Esophagus muscularis mucosa (tissue), 4 donors: ENCODE measurements at regions not wholly inside any gene's neighbourhood (a gene's known extent, or its start where the extent isn't known, plus 50 kb on each side); places are given as distances from the start of the nearest gene placed in this dataset.

Experiments
- DNase-seq: peaks from one replicate; pipeline ENCODE4 v3.0.0-alpha.2; 2017; ENCODE audit errors: extremely low spot score
- H3K27ac ChIP-seq, 4 donors: fragments of 200-600 bp; sonication (generic); replicated peaks in 1 of 4; 1 replicate in 3 of 4; 2 replicates in 1 of 4; pipeline ENCODE4 v1.5.1; 2016 to 2019; ENCODE audit warnings: mild to moderate bottlenecking in 1 of 4
- H3K27me3 ChIP-seq, 4 donors: fragments of 200-600 bp; sonication (generic); one replicate each; pipeline versions ENCODE4 v1.5.1 to v1.6.0; 2016 to 2019
- H3K36me3 ChIP-seq, 4 donors: fragments of 200-600 bp; sonication (generic); one replicate each; pipeline ENCODE4 v1.5.1; 2016 to 2019
- H3K4me1 ChIP-seq, 4 donors: fragments of 200-600 bp; sonication (generic); one replicate each; pipeline ENCODE4 v1.5.1; 2016 to 2019
- H3K4me3 ChIP-seq, 4 donors: fragments of 200-600 bp; sonication (generic); 1 replicate in 2 of 4; 2 replicates in 2 of 4; pipeline ENCODE4 v1.5.1; 2016 to 2019; ENCODE audit warnings: mild to moderate bottlenecking in 4 of 4, moderate library complexity in 1 of 4
- H3K9me3 ChIP-seq, 4 donors: fragments of 200-600 bp; sonication (generic); 1 replicate in 3 of 4; 2 replicates in 1 of 4; pipeline ENCODE4 v1.5.1; 2016 to 2019
- CTCF ChIP-seq, 3 experiments: fragments of 200-600 bp in 2 of 3; fragments of 450-650 bp in 1 of 3; sonication (generic) in 2 of 3; IDR thresholded peaks; one replicate each; pipeline ENCODE4 v1.5.1; 2017 to 2019; ENCODE audit warnings: antibody characterized with exemption in 3 of 3, mild to moderate bottlenecking in 2 of 3, moderate library complexity in 1 of 3
- EP300 ChIP-seq: sonication (generic); formaldehyde crosslinking; IDR thresholded peaks from one replicate; pipeline ENCODE4 v1.6.1; 2017; ENCODE audit warnings: antibody characterized with exemption
- POLR2A ChIP-seq: fragments of 450-650 bp; IDR thresholded peaks from one replicate; pipeline ENCODE4 v1.6.1; 2017; ENCODE audit warnings: antibody characterized with exemption, moderate library complexity, mild to moderate bottlenecking, low read depth
- POLR2AphosphoS5 ChIP-seq, 2 donors: sonication (generic); formaldehyde crosslinking; IDR thresholded peaks; one replicate each; pipeline ENCODE4 v1.6.1; 2017; ENCODE audit warnings: antibody characterized with exemption in 2 of 2
- WGBS: methylation state at CpG from one replicate; pipeline ENCODE4 v1.1.5; 2018; 5-methylcytosine and 5-hydroxymethylcytosine counted together
- intact Hi-C: fragments of 100-400 bp; cut with DNase I; formaldehyde crosslinking; loops from one replicate; pipeline ENCODE4 v1.15.1; 2023

- no peak overlapping the region for H3K27ac ChIP-seq
- DNase-seq, result no peak
- TF ChIP-seq EP300 (no peak), POLR2AphosphoS5 (IDR thresholded peaks at IDR 0.05) (no peak), CTCF (IDR thresholded peaks at IDR 0.05) (no peak)
- H3K36me3 ChIP-seq, result no peaks in the 10 kb centered on the region
- H3K4me1 ChIP-seq, result peaks cover 0 to 22% (median 9%) of the 10 kb centered on the region in 4 donors
- no peak overlapping the region for H3K4me3 ChIP-seq
- H3K9me3 ChIP-seq, result no peaks in the 10 kb centered on the region
- 68% methylated on average over 8 of the region's 8 CpGs for WGBS
- intact Hi-C loops, result loop anchor here (5.0 to 10.0 kb wide), 4 partner anchors 58 to 240 kb away; partner anchors contain the start of gene CDK8
- H3K27me3 ChIP-seq, result no peaks in the 10 kb centered on the region
Observed at GRCh38 chr13:26494571-26495195, 62.8 kb upstream of the WASF3 start.

- 81% methylated on average over 3 of the region's 3 CpGs for WGBS
- no peaks in the 10 kb centered on the region for H3K36me3 ChIP-seq
- H3K4me3 ChIP-seq, result no peak overlapping the region
- no peaks in the 10 kb centered on the region for H3K9me3 ChIP-seq
- no peak for DNase-seq
- H3K27me3 ChIP-seq, result no peaks in the 10 kb centered on the region
- peaks cover 0 to 22% (median 9%) of the 10 kb centered on the region in 4 donors for H3K4me1 ChIP-seq
- H3K27ac ChIP-seq, result no peak overlapping the region
- intact Hi-C loops, result loop anchor here (2.0 to 10.0 kb wide), 5 partner anchors 57 to 311 kb away; partner anchors contain the start of gene CDK8
- TF ChIP-seq EP300 (no peak), POLR2A (no peak), POLR2AphosphoS5 (IDR thresholded peaks at IDR 0.05) (no peak), CTCF (IDR thresholded peaks at IDR 0.05) (no peak)
Observed at GRCh38 chr13:26495750-26496149, 61.7 kb upstream of the WASF3 start.

- Histone ChIP-seq H3K36me3 (no peaks in the 10 kb centered on the region), H3K27ac (no peak overlapping the region), H3K4me1 (peaks cover 0 to 22% (median 9%) of the 10 kb centered on the region in 4 donors), H3K9me3 (no peaks in the 10 kb centered on the region), H3K4me3 (no peak overlapping the region), H3K27me3 (peaks cover 0 to 3% (median 0%) of the 10 kb centered on the region in 4 donors)
- no peak for DNase-seq
- WGBS, result 54% methylated on average over 5 of the region's 5 CpGs
- no peak for TF ChIP-seq POLR2A
- TF ChIP-seq EP300, result no peak
- TF ChIP-seq POLR2AphosphoS5 (IDR thresholded peaks at IDR 0.05), result no peak
- TF ChIP-seq CTCF (IDR thresholded peaks at IDR 0.05), result no peak
- intact Hi-C loops, result loop anchor here (2.0 to 10.0 kb wide), 5 partner anchors 54 to 313 kb away; partner anchors contain the start of gene CDK8
Observed at GRCh38 chr13:26497968-26498511, 59.4 kb upstream of the WASF3 start.

- intact Hi-C loops, result loop anchor here (5.0 to 10.0 kb wide), 4 partner anchors 53 to 244 kb away; partner anchors contain the start of gene CDK8
- peaks cover 0 to 3% (median 0%) of the 10 kb centered on the region in 4 donors for H3K27me3 ChIP-seq
- H3K27ac ChIP-seq, result no peak overlapping the region
- DNase-seq, result no peak
- no peak overlapping the region for H3K4me3 ChIP-seq
- H3K36me3 ChIP-seq, result no peaks in the 10 kb centered on the region
- peaks cover 0 to 22% (median 9%) of the 10 kb centered on the region in 4 donors for H3K4me1 ChIP-seq
- 75% methylated on average over 10 of the region's 14 CpGs for WGBS
- no peak for TF ChIP-seq POLR2A
- TF ChIP-seq EP300, result no peak
- no peak for TF ChIP-seq CTCF (IDR thresholded peaks at IDR 0.05)
- no peak for TF ChIP-seq POLR2AphosphoS5 (IDR thresholded peaks at IDR 0.05)
- no peaks in the 10 kb centered on the region for H3K9me3 ChIP-seq
Observed at GRCh38 chr13:26498656-26499601, 58.6 kb upstream of the WASF3 start.
